ENCODE measurements at regions not wholly inside any gene's neighbourhood (a gene's known extent, or its start where the extent isn't known, plus 50 kb on each side); places are given as distances from the start of the nearest gene placed in this dataset.

GRCh38 chr13:33362986-33363727, 77.6 kb upstream of the STARD13 start:
- in situ Hi-C loops (cut with MboI; ENCODE audit: low sequenced_read_pairs): no loop called here
- no peaks in the 10 kb centered on the region for H3K4me1 ChIP-seq
- no peak for DNase-seq (ENCODE audit: low spot score in 2 of 2)

GRCh38 chr13:33364192-33364591, 78.6 kb upstream of the STARD13 start:
- no peaks in the 10 kb centered on the region for H3K27me3 ChIP-seq (ENCODE audit: low read depth)
- in situ Hi-C loops (cut with MboI; ENCODE audit: low sequenced_read_pairs): no loop called here
- no peaks in the 10 kb centered on the region for H3K9me3 ChIP-seq
- no peaks in the 10 kb centered on the region for H3K36me3 ChIP-seq (replicated peaks)
- no peak overlapping the region for H3K4me3 ChIP-seq
- no peak for DNase-seq (ENCODE audit: low spot score in 2 of 2)
- H3K4me1 ChIP-seq: no peaks in the 10 kb centered on the region

More at GRCh38 chr13:33362986-33363727, 77.6 kb upstream of the STARD13 start:
- H3K9me3 ChIP-seq: no peaks in the 10 kb centered on the region
- H3K36me3 ChIP-seq (replicated peaks): no peaks in the 10 kb centered on the region
- no peak overlapping the region for H3K4me3 ChIP-seq
- H3K27me3 ChIP-seq (ENCODE audit: low read depth): no peaks in the 10 kb centered on the region

GRCh38 chr13:33366469-33367062, 81.0 kb upstream of the STARD13 start:
- H3K36me3 ChIP-seq (replicated peaks): no peaks in the 10 kb centered on the region
- no peak for DNase-seq (ENCODE audit: low spot score in 2 of 2)
- in situ Hi-C loops (cut with MboI; ENCODE audit: low sequenced_read_pairs): no loop called here
- no peaks in the 10 kb centered on the region for H3K9me3 ChIP-seq
- no peaks in the 10 kb centered on the region for H3K27me3 ChIP-seq (ENCODE audit: low read depth)
- no peaks in the 10 kb centered on the region for H3K4me1 ChIP-seq
- H3K4me3 ChIP-seq: no peak overlapping the region

- Histone ChIP-seq H3K4me3 (no peak overlapping the region), H3K9me3 (no peaks in the 10 kb centered on the region), H3K36me3 (replicated peaks) (no peaks in the 10 kb centered on the region), H3K27me3 (ENCODE audit: low read depth) (no peaks in the 10 kb centered on the region), H3K4me1 (no peaks in the 10 kb centered on the region)
- DNase-seq (ENCODE audit: low spot score in 2 of 2): no peak
- in situ Hi-C loops (cut with MboI; ENCODE audit: low sequenced_read_pairs): no loop called here
These were observed 81.8 kb upstream of the STARD13 start for GRCh38 chr13:33367171-33367895.

- Histone ChIP-seq H3K4me1 (no peaks in the 10 kb centered on the region), H3K27me3 (ENCODE audit: low read depth) (no peaks in the 10 kb centered on the region), H3K4me3 (no peak overlapping the region), H3K9me3 (no peaks in the 10 kb centered on the region), H3K36me3 (replicated peaks) (no peaks in the 10 kb centered on the region)
- DNase-seq (ENCODE audit: low spot score in 2 of 2): no peak
- in situ Hi-C loops (cut with MboI; ENCODE audit: low sequenced_read_pairs): no loop called here
These were observed 82.4 kb upstream of the STARD13 start for GRCh38 chr13:33367926-33368325.

GRCh38 chr13:33369073-33369472, 83.5 kb upstream of the STARD13 start:
- no peak for DNase-seq (ENCODE audit: low spot score in 2 of 2)
- Histone ChIP-seq H3K4me1 (no peaks in the 10 kb centered on the region), H3K9me3 (no peaks in the 10 kb centered on the region), H3K4me3 (no peak overlapping the region), H3K27me3 (ENCODE audit: low read depth) (no peaks in the 10 kb centered on the region), H3K36me3 (replicated peaks) (no peaks in the 10 kb centered on the region)
- in situ Hi-C loops (cut with MboI; ENCODE audit: low sequenced_read_pairs): no loop called here

GRCh38 chr13:33372251-33372919, 86.8 kb upstream of the STARD13 start:
- Histone ChIP-seq H3K27me3 (ENCODE audit: low read depth) (no peaks in the 10 kb centered on the region), H3K9me3 (no peaks in the 10 kb centered on the region), H3K36me3 (replicated peaks) (no peaks in the 10 kb centered on the region), H3K4me3 (no peak overlapping the region), H3K4me1 (no peaks in the 10 kb centered on the region)
- DNase-seq (ENCODE audit: low spot score in 2 of 2): no peak
- in situ Hi-C loops (cut with MboI; ENCODE audit: low sequenced_read_pairs): no loop called here

- in situ Hi-C loops (cut with MboI; ENCODE audit: low sequenced_read_pairs): no loop called here
- Histone ChIP-seq H3K9me3 (no peaks in the 10 kb centered on the region), H3K27me3 (ENCODE audit: low read depth) (no peaks in the 10 kb centered on the region), H3K36me3 (replicated peaks) (no peaks in the 10 kb centered on the region), H3K4me3 (no peak overlapping the region), H3K4me1 (no peaks in the 10 kb centered on the region)
- DNase-seq (ENCODE audit: low spot score in 2 of 2): no peak
These were observed 88.1 kb upstream of the STARD13 start for GRCh38 chr13:33373624-33374023.

GRCh38 chr13:33375421-33375820, 89.9 kb upstream of the STARD13 start:
- Histone ChIP-seq H3K9me3 (no peaks in the 10 kb centered on the region), H3K4me1 (no peaks in the 10 kb centered on the region), H3K36me3 (replicated peaks) (no peaks in the 10 kb centered on the region), H3K4me3 (no peak overlapping the region), H3K27me3 (ENCODE audit: low read depth) (no peaks in the 10 kb centered on the region)
- in situ Hi-C loops (cut with MboI; ENCODE audit: low sequenced_read_pairs): no loop called here
- no peak for DNase-seq (ENCODE audit: low spot score in 2 of 2)

GRCh38 chr13:33376212-33376611, 90.7 kb upstream of the STARD13 start:
- H3K36me3 ChIP-seq (replicated peaks): no peaks in the 10 kb centered on the region
- H3K4me1 ChIP-seq: no peaks in the 10 kb centered on the region
- in situ Hi-C loops (cut with MboI; ENCODE audit: low sequenced_read_pairs): no loop called here
- no peaks in the 10 kb centered on the region for H3K9me3 ChIP-seq
- H3K27me3 ChIP-seq (ENCODE audit: low read depth): no peaks in the 10 kb centered on the region
- no peak overlapping the region for H3K4me3 ChIP-seq
- no peak for DNase-seq (ENCODE audit: low spot score in 2 of 2)

- Histone ChIP-seq H3K36me3 (replicated peaks) (no peaks in the 10 kb centered on the region), H3K9me3 (no peaks in the 10 kb centered on the region), H3K4me1 (no peaks in the 10 kb centered on the region), H3K27me3 (ENCODE audit: low read depth) (no peaks in the 10 kb centered on the region), H3K4me3 (no peak overlapping the region)
- DNase-seq (ENCODE audit: low spot score in 2 of 2): no peak
- in situ Hi-C loops (cut with MboI; ENCODE audit: low sequenced_read_pairs): no loop called here
These were observed 91.9 kb upstream of the STARD13 start for GRCh38 chr13:33377411-33377810.

GRCh38 chr13:33377825-33378224, 92.3 kb upstream of the STARD13 start:
- no peaks in the 10 kb centered on the region for H3K27me3 ChIP-seq (ENCODE audit: low read depth)
- no peaks in the 10 kb centered on the region for H3K9me3 ChIP-seq
- H3K36me3 ChIP-seq (replicated peaks): no peaks in the 10 kb centered on the region
- no peak for DNase-seq (ENCODE audit: low spot score in 2 of 2)
- in situ Hi-C loops (cut with MboI; ENCODE audit: low sequenced_read_pairs): no loop called here
- H3K4me3 ChIP-seq: no peak overlapping the region
- H3K4me1 ChIP-seq: no peaks in the 10 kb centered on the region

GRCh38 chr13:33379608-33380007, 94.1 kb upstream of the STARD13 start:
- H3K36me3 ChIP-seq (replicated peaks): no peaks in the 10 kb centered on the region
- peaks cover 3% of the 10 kb centered on the region; the same call in 1 of the 2 replicates for H3K4me1 ChIP-seq
- H3K4me3 ChIP-seq: no peak overlapping the region
- in situ Hi-C loops (cut with MboI; ENCODE audit: low sequenced_read_pairs): no loop called here
- H3K9me3 ChIP-seq: no peaks in the 10 kb centered on the region
- no peak for DNase-seq (ENCODE audit: low spot score in 2 of 2)
- no peaks in the 10 kb centered on the region for H3K27me3 ChIP-seq (ENCODE audit: low read depth)
